GM19452 (cell line): ENCODE measurements at regions not wholly inside any gene's neighbourhood (a gene's known extent, or its start where the extent isn't known, plus 50 kb on each side); places are given as distances from the start of the nearest gene placed in this dataset.
"Not testable (repeated sequence)": the region's sequence is repeated elsewhere in the genome, so short reads cannot be mapped to it uniquely, and the experiment has no call there.

Source experiments
- ATAC-seq: cut with Tn5 transposase; IDR thresholded peaks from one replicate; pipeline ENCODE4 v1.9.1; 2021; ENCODE audit not compliant: unreplicated experiment

- ATAC-seq: no peak
These were observed 444.0 kb downstream of the HS3ST3B1 start for GRCh38 chr17:14744761-14745473.

- ATAC-seq: no peak
These were observed 440.6 kb downstream of the HS3ST3B1 start for GRCh38 chr17:14741491-14741890.

GRCh38 chr17:14739656-14740431 is 439.0 kb downstream of the HS3ST3B1 start:
- ATAC-seq: no peak

GRCh38 chr17:14738652-14738988 is 437.7 kb downstream of the HS3ST3B1 start:
- no peak for ATAC-seq

- no peak for ATAC-seq
These were observed 437.2 kb downstream of the HS3ST3B1 start for GRCh38 chr17:14737984-14738651.

GRCh38 chr17:14736631-14737030 is 435.8 kb downstream of the HS3ST3B1 start:
- no peak for ATAC-seq

GRCh38 chr17:14733376-14733775 is 432.5 kb downstream of the HS3ST3B1 start:
- ATAC-seq: no peak

GRCh38 chr17:14732211-14732610 is 431.3 kb downstream of the HS3ST3B1 start:
- no peak for ATAC-seq

GRCh38 chr17:14731591-14731990 is 430.7 kb downstream of the HS3ST3B1 start:
- ATAC-seq: no peak

- ATAC-seq: no peak
These were observed 429.9 kb downstream of the HS3ST3B1 start for GRCh38 chr17:14730821-14731220.

- no peak for ATAC-seq
These were observed 424.8 kb downstream of the HS3ST3B1 start for GRCh38 chr17:14725729-14726128.

GRCh38 chr17:14724770-14725169 is 423.9 kb downstream of the HS3ST3B1 start:
- no peak for ATAC-seq

GRCh38 chr17:14723349-14723748 is 422.5 kb downstream of the HS3ST3B1 start:
- not testable (repeated sequence) for ATAC-seq

GRCh38 chr17:14719942-14720341 is 419.1 kb downstream of the HS3ST3B1 start:
- ATAC-seq: no peak

- ATAC-seq: no peak
These were observed 417.0 kb downstream of the HS3ST3B1 start for GRCh38 chr17:14717859-14718258.

GRCh38 chr17:14715561-14715960 is 414.7 kb downstream of the HS3ST3B1 start:
- ATAC-seq: no peak

GRCh38 chr17:14712611-14713021 is 411.7 kb downstream of the HS3ST3B1 start:
- ATAC-seq: no peak

- no peak for ATAC-seq
These were observed 403.2 kb downstream of the HS3ST3B1 start for GRCh38 chr17:14704121-14704520.

- ATAC-seq: no peak
These were observed 401.0 kb downstream of the HS3ST3B1 start for GRCh38 chr17:14701886-14702285.

GRCh38 chr17:14699574-14700185 is 398.8 kb downstream of the HS3ST3B1 start:
- ATAC-seq: no peak

GRCh38 chr17:14693382-14693781 is 392.5 kb downstream of the HS3ST3B1 start:
- ATAC-seq: no peak

- ATAC-seq: no peak
These were observed 389.8 kb downstream of the HS3ST3B1 start for GRCh38 chr17:14690704-14691103.
